ENCODE measurements at regions not wholly inside any gene's neighbourhood (a gene's known extent, or its start where the extent isn't known, plus 50 kb on each side); places are given as distances from the start of the nearest gene placed in this dataset.

- TF ChIP-seq CTCF (IDR thresholded peaks at IDR 0.05; ENCODE audit: low read depth, low read length, missing input control) (no peak), MAX (IDR thresholded peaks at IDR 0.05) (no peak), RAD21 (IDR thresholded peaks at IDR 0.05) (no peak), EGR1 (IDR thresholded peaks at IDR 0.05; ENCODE audit: low read depth in 2 of 2) (no peak), TAF1 (conservative IDR thresholded peaks at IDR 0.05) (no peak), GABPA (IDR thresholded peaks at IDR 0.05 in 1 of 2, conservative IDR thresholded peaks at IDR 0.05 in 1 of 2) (no peak), REST (IDR thresholded peaks at IDR 0.05) (no peak), SP1 (IDR thresholded peaks at IDR 0.05) (no peak), JUND (IDR thresholded peaks at IDR 0.05) (no peak), HNF4A (conservative IDR thresholded peaks at IDR 0.05) (no peak)
Measured at GRCh38 chr5:167150661-167151060, 1140.8 kb upstream of the WWC1 start.

Data from liver (tissue), 3 donors.